ENCODE measurements at regions not wholly inside any gene's neighbourhood (a gene's known extent, or its start where the extent isn't known, plus 50 kb on each side); places are given as distances from the start of the nearest gene placed in this dataset.

DNA sequence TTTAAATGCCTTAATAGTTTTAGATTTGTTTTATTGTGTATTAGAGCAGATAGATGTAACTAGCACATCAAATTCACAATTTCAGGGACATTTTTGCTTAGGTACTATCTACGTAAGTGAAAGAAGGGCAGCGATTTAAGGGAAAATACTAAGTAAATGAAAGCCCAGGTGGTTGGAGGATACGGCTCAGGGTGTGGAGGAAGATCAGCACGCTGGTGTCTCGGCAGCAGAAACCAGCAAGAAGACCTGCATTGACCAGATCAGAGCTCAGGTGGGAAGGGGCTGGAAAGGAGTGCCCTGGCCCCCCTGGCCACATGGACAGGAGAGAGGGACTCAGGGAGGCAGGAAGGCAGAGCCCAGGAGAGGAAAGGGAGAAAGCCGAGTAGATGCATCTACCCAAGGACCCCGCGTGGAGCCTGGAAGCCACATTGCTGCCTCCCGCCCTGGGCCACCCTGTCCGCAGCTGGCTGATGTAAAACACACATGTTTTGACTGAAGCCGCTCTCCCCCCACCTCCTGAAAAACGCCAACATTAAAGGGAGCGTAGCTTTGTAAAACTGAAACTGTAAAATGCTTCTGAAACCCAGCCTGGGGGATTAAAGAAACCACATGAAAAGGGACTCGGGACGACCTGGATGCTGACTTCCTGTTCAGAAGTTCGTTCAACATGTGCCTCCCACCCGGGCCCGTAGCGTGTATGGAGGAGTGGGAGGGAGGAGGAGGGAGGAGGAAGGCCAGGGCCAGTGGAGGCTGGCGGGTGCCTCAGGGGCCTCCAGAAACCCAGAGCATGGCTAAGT, 72.6 kb upstream of the TARDBP start:
- RAD21 ChIA-PET (ENCODE audit: unreplicated experiment) = interaction anchor here (0.9 to 1.7 kb wide), 4 partner anchors 25 to 445 kb away, joined by 3 to 6 read pairs (median 4); no protein-coding TSS in a partner anchor
- DNase-seq (ENCODE audit: low read depth, low spot score) (peak; percentile 72), ATAC-seq (peak; percentile 87), FAIRE-seq (peak; percentile 98)
- Histone ChIP-seq H3K79me2 (ENCODE audit: control insufficient read depth, insufficient read depth, low read length) (no peaks in the 10 kb centered on the region), H3K36me3 (ENCODE audit: control insufficient read depth in 2 of 2, insufficient read depth in 2 of 2, low read length in 1 of 2) (no peaks in the 10 kb centered on the region), H3K27me3 (replicated peaks in 1 of 2; ENCODE audit: control insufficient read depth in 2 of 2, insufficient read depth in 2 of 2, low read length in 1 of 2) (peaks cover 4 to 8% of the 10 kb centered on the region in 2 experiments; a peak in 3 of 4 replicates), H3K4me2 (ENCODE audit: control insufficient read depth, insufficient read depth) (peak overlapping the region; percentile 18; the same call in 1 of the 2 replicates), H3K4me1 (ENCODE audit: control insufficient read depth, insufficient read depth, low read length) (peaks cover 21% of the 10 kb centered on the region), H4K20me1 (ENCODE audit: control insufficient read depth, insufficient read depth) (no peaks in the 10 kb centered on the region; the same call in 1 of the 2 replicates), H3K9ac (ENCODE audit: control insufficient read depth, insufficient read depth, low read length) (no peak overlapping the region), H2AFZ (ENCODE audit: control insufficient read depth, low read depth, low read length) (no peak overlapping the region), H3K27ac (ENCODE audit: control insufficient read depth, insufficient read depth) (no peak overlapping the region), H3K9me3 (replicated peaks; ENCODE audit: control insufficient read depth, insufficient read depth, low read length) (no peaks in the 10 kb centered on the region), H3K4me3 (no peak overlapping the region)
- no TSS peak for BruUV-seq (replicated peaks)
- 10% methylated on average over 20 of the region's 20 CpGs for whole genome bisulfite sequencing (ENCODE audit: insufficient coverage, insufficient replicate concordance, low lambda C conversion rate, missing lambda C conversion rate)
- POLR2A ChIA-PET = interaction anchor here (0.9 kb wide), 1 partner anchor 13 kb away, joined by 3 read pairs; no protein-coding TSS in a partner anchor
- SMC1A ChIA-PET (ENCODE audit: uncharacterized antibody, unreplicated experiment) = interaction anchor here (0.7 to 1.4 kb wide), 6 partner anchors 17 to 426 kb away, joined by 3 to 5 read pairs (median 4); no protein-coding TSS in a partner anchor
- in situ Hi-C loops (cut with MboI) = loop anchor here (5.0 kb wide), 1 partner anchor 433 kb away; no protein-coding TSS in a partner anchor
- CTCF ChIA-PET = interaction anchor here (0.6 to 1.8 kb wide), 7 partner anchors 17 to 464 kb away, joined by 3 to 9 read pairs (median 3); no protein-coding TSS in a partner anchor
- intact Hi-C loops (cut with micrococcal nuclease; ENCODE audit: unreplicated experiment) = loop anchor here (2.0 to 5.0 kb wide), 2 partner anchors 248 to 433 kb away; no protein-coding TSS in a partner anchor
- TF ChIP-seq HDGF (IDR thresholded peaks at IDR 0.05) (no peak), FOXK2 (IDR thresholded peaks at IDR 0.05) (no peak), STAT1 (conservative IDR thresholded peaks at IDR 0.05) (no peak), SREBF2 (IDR thresholded peaks at IDR 0.05; ENCODE audit: low read length) (no peak), MEF2A (IDR thresholded peaks at IDR 0.05; ENCODE audit: insufficient read depth, low read depth, low read length) (no peak), GABPA (IDR thresholded peaks at IDR 0.05; ENCODE audit: low read depth) (peak; percentile 44; the same call in 1 of the 2 replicates), NBN (IDR thresholded peaks at IDR 0.05) (peak; percentile 82)
- TF ChIP-seq, protein P1, sequence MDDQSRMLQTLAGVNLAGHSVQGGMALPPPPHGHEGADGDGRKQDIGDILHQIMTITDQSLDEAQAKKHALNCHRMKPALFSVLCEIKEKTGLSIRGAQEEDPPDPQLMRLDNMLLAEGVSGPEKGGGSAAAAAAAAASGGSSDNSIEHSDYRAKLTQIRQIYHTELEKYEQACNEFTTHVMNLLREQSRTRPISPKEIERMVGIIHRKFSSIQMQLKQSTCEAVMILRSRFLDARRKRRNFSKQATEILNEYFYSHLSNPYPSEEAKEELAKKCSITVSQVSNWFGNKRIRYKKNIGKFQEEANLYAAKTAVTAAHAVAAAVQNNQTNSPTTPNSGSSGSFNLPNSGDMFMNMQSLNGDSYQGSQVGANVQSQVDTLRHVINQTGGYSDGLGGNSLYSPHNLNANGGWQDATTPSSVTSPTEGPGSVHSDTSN (IDR thresholded peaks at IDR 0.05; ENCODE audit: insufficient replicate concordance, low read depth, low read length) = no peak
- TF ChIP-seq, protein P2, sequence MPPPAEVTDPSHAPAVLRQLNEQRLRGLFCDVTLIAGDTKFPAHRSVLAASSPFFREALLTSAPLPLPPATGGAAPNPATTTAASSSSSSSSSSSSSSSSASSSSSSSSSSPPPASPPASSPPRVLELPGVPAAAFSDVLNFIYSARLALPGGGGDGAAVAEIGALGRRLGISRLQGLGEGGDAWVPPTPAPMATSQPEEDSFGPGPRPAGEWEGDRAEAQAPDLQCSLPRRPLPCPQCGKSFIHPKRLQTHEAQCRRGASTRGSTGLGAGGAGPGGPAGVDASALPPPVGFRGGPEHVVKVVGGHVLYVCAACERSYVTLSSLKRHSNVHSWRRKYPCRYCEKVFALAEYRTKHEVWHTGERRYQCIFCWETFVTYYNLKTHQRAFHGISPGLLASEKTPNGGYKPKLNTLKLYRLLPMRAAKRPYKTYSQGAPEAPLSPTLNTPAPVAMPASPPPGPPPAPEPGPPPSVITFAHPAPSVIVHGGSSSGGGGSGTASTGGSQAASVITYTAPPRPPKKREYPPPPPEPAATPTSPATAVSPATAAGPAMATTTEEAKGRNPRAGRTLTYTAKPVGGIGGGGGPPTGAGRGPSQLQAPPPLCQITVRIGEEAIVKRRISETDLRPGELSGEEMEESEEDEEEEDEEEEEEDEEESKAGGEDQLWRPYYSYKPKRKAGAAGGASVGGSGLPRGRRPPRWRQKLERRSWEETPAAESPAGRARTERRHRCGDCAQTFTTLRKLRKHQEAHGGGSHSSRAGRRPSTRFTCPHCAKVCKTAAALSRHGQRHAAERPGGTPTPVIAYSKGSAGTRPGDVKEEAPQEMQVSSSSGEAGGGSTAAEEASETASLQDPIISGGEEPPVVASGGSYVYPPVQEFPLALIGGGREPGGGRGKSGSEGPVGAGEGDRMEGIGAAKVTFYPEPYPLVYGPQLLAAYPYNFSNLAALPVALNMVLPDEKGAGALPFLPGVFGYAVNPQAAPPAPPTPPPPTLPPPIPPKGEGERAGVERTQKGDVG (CRISPR knock-in tag; IDR thresholded peaks at IDR 0.05) = no peak
- TF ChIP-seq, protein P3, sequence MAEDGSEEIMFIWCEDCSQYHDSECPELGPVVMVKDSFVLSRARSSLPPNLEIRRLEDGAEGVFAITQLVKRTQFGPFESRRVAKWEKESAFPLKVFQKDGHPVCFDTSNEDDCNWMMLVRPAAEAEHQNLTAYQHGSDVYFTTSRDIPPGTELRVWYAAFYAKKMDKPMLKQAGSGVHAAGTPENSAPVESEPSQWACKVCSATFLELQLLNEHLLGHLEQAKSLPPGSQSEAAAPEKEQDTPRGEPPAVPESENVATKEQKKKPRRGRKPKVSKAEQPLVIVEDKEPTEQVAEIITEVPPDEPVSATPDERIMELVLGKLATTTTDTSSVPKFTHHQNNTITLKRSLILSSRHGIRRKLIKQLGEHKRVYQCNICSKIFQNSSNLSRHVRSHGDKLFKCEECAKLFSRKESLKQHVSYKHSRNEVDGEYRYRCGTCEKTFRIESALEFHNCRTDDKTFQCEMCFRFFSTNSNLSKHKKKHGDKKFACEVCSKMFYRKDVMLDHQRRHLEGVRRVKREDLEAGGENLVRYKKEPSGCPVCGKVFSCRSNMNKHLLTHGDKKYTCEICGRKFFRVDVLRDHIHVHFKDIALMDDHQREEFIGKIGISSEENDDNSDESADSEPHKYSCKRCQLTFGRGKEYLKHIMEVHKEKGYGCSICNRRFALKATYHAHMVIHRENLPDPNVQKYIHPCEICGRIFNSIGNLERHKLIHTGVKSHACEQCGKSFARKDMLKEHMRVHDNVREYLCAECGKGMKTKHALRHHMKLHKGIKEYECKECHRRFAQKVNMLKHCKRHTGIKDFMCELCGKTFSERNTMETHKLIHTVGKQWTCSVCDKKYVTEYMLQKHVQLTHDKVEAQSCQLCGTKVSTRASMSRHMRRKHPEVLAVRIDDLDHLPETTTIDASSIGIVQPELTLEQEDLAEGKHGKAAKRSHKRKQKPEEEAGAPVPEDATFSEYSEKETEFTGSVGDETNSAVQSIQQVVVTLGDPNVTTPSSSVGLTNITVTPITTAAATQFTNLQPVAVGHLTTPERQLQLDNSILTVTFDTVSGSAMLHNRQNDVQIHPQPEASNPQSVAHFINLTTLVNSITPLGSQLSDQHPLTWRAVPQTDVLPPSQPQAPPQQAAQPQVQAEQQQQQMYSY (CRISPR knock-in tag; IDR thresholded peaks at IDR 0.05) = no peak
- TF ChIP-seq, protein P4, sequence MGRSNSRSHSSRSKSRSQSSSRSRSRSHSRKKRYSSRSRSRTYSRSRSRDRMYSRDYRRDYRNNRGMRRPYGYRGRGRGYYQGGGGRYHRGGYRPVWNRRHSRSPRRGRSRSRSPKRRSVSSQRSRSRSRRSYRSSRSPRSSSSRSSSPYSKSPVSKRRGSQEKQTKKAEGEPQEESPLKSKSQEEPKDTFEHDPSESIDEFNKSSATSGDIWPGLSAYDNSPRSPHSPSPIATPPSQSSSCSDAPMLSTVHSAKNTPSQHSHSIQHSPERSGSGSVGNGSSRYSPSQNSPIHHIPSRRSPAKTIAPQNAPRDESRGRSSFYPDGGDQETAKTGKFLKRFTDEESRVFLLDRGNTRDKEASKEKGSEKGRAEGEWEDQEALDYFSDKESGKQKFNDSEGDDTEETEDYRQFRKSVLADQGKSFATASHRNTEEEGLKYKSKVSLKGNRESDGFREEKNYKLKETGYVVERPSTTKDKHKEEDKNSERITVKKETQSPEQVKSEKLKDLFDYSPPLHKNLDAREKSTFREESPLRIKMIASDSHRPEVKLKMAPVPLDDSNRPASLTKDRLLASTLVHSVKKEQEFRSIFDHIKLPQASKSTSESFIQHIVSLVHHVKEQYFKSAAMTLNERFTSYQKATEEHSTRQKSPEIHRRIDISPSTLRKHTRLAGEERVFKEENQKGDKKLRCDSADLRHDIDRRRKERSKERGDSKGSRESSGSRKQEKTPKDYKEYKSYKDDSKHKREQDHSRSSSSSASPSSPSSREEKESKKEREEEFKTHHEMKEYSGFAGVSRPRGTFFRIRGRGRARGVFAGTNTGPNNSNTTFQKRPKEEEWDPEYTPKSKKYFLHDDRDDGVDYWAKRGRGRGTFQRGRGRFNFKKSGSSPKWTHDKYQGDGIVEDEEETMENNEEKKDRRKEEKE (IDR thresholded peaks at IDR 0.05) = no peak

All from GM12878 (cell line).